IPS-NIHi11 (cell line): ENCODE measurements at regions not wholly inside any gene's neighbourhood (a gene's known extent, or its start where the extent isn't known, plus 50 kb on each side); places are given as distances from the start of the nearest gene placed in this dataset.
"Not testable (repeated sequence)": the region's sequence is repeated elsewhere in the genome, so short reads cannot be mapped to it uniquely, and the experiment has no call there.

Experiments used
- DNase-seq: peaks from one replicate; pipeline ENCODE4 v3.0.0; 2012; ENCODE audit warnings: mixed read lengths, low spot score

GRCh38 chr6:74631564-74631963 lies 574.3 kb downstream of the COL12A1 start:
- DNase-seq: no peak

- no peak for DNase-seq
Measured at GRCh38 chr6:74626288-74626687, 579.6 kb downstream of the COL12A1 start.

GRCh38 chr6:74623027-74623426 lies 582.8 kb downstream of the COL12A1 start:
- DNase-seq: no peak

GRCh38 chr6:74611220-74611619 lies 594.6 kb downstream of the COL12A1 start:
- no peak for DNase-seq

- no peak for DNase-seq
Measured at GRCh38 chr6:74610352-74610751, 595.5 kb downstream of the COL12A1 start.

GRCh38 chr6:74609871-74610270 lies 596.0 kb downstream of the COL12A1 start:
- no peak for DNase-seq

GRCh38 chr6:74607934-74608333 lies 597.9 kb downstream of the COL12A1 start:
- no peak for DNase-seq

- no peak for DNase-seq
Measured at GRCh38 chr6:74607468-74607867, 598.4 kb downstream of the COL12A1 start.

GRCh38 chr6:74606582-74607071 lies 599.2 kb downstream of the COL12A1 start:
- DNase-seq: peak; percentile 18

- no peak for DNase-seq
Measured at GRCh38 chr6:74605922-74606581, 599.8 kb downstream of the COL12A1 start.

- DNase-seq: no peak
Measured at GRCh38 chr6:74604279-74604678, 601.6 kb downstream of the COL12A1 start.

GRCh38 chr6:74603322-74604076 lies 602.4 kb downstream of the COL12A1 start:
- no peak for DNase-seq

GRCh38 chr6:74602206-74602605 lies 603.6 kb downstream of the COL12A1 start:
- no peak for DNase-seq

- DNase-seq: no peak
Measured at GRCh38 chr6:74598462-74599393, 607.1 kb downstream of the COL12A1 start.

GRCh38 chr6:74597840-74598239 lies 608.0 kb downstream of the COL12A1 start:
- no peak for DNase-seq

- DNase-seq: no peak
Measured at GRCh38 chr6:74597266-74597665, 608.6 kb downstream of the COL12A1 start.

- no peak for DNase-seq
Measured at GRCh38 chr6:74596588-74596987, 609.3 kb downstream of the COL12A1 start.

- DNase-seq: not testable (repeated sequence)
Measured at GRCh38 chr6:74594350-74594749, 611.5 kb downstream of the COL12A1 start.

GRCh38 chr6:74588094-74588832 lies 617.6 kb downstream of the COL12A1 start:
- no peak for DNase-seq

- DNase-seq: no peak
Measured at GRCh38 chr6:74587386-74587785, 618.5 kb downstream of the COL12A1 start.

GRCh38 chr6:74585753-74586152 lies 620.1 kb downstream of the COL12A1 start:
- no peak for DNase-seq

GRCh38 chr6:74581681-74582080 lies 624.2 kb downstream of the COL12A1 start:
- DNase-seq: no peak
